ENCODE measurements at regions not wholly inside any gene's neighbourhood (a gene's known extent, or its start where the extent isn't known, plus 50 kb on each side); places are given as distances from the start of the nearest gene placed in this dataset.
"Not testable (repeated sequence)": the region's sequence is repeated elsewhere in the genome, so short reads cannot be mapped to it uniquely, and the experiment has no call there.

- DNase-seq; intact Hi-C loops (cut with DNase I, micrococcal nuclease); ATAC-seq: not testable (repeated sequence)
These were observed 129.0 kb upstream of the FAM240B start for GRCh38 chr9:38848966-38849365.

- DNase-seq; ATAC-seq; intact Hi-C loops (cut with DNase I, micrococcal nuclease): not testable (repeated sequence)
These were observed 120.3 kb upstream of the FAM240B start for GRCh38 chr9:38840213-38840612.

GRCh38 chr9:38833706-38834105 lies 113.8 kb upstream of the FAM240B start:
- DNase-seq; intact Hi-C loops (cut with DNase I, micrococcal nuclease); ATAC-seq: not testable (repeated sequence)

DNA sequence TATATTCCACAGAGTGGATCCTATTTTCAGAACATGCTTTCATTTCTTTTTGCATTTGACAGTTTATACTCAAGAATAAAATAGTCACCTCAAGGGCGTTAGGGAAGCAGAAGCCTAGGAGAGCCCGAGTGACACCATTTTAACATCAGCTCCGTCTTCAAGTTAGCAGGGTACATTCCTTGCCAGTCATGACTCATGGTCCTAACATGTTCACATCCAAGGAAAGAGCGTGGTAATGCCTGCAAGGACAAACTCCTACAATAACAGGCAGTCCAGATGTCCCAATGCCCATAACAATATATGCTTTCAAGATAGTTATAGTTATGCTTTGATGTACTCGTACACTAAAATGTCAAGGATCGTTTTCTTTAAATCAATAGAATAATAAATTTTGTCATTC lies 93.9 kb upstream of the FAM240B start:
- ATAC-seq; DNase-seq; intact Hi-C loops (cut with DNase I, micrococcal nuclease): not testable (repeated sequence)

- not testable (repeated sequence) for ATAC-seq, DNase-seq
These were observed 88.1 kb upstream of the FAM240B start for GRCh38 chr9:38807919-38808459.

GRCh38 chr9:38771593-38771992 lies 51.7 kb upstream of the FAM240B start:
- intact Hi-C loops (cut with DNase I, micrococcal nuclease), result no loop called here
- ATAC-seq (no peak), DNase-seq (no peak)

More at GRCh38 chr9:38807919-38808459, 88.1 kb upstream of the FAM240B start:
- intact Hi-C loops (cut with DNase I, micrococcal nuclease), result not testable (repeated sequence)

Measured in left colon (tissue), 2 donors.